MCF 10A (cell line): ENCODE measurements at regions not wholly inside any gene's neighbourhood (a gene's known extent, or its start where the extent isn't known, plus 50 kb on each side); places are given as distances from the start of the nearest gene placed in this dataset.

ENCODE experiments used
- BruUV-seq: library from RNA; stranded (reverse); fragments of 400-500 nt; replicated peaks from 2 replicates; lab custom pipeline; 2021; lab: Mats Ljungman, UMichigan
- CTCF ChIA-PET: fragments of 300-600 bp; sonication (Branson Sonifier 250); formaldehyde crosslinking; extraction: SDS; loops from one replicate; lab custom pipeline; 2021; ENCODE audit warnings: antibody characterized with exemption, inconsistent platforms; lab: Yijun Ruan, JAX
- POLR2A ChIA-PET: fragments of 300-600, 350-650 bp; sonication (Branson Sonifier 250); formaldehyde crosslinking; extraction: SDS; loops from one replicate; lab custom pipeline; 2020; ENCODE audit warnings: antibody characterized with exemption, inconsistent platforms; lab: Yijun Ruan, JAX
- DNase-seq: peaks from one replicate; pipeline ENCODE4 v3.0.0-alpha.2; 2018; ENCODE audit not compliant: unreplicated experiment
- H3K27ac Mint-ChIP-seq: one replicate; pipeline ENCODE4 v1.8.0; 2022; ENCODE audit warnings: mild to moderate bottlenecking, low read depth, mixed read lengths; ENCODE audit not compliant: unreplicated experiment
- H3K27me3 Mint-ChIP-seq: one replicate; pipeline ENCODE4 v1.8.0; 2022; ENCODE audit warnings: mixed read lengths; ENCODE audit not compliant: insufficient read depth, unreplicated experiment
- H3K36me3 Mint-ChIP-seq: one replicate; pipeline ENCODE4 v1.8.0; 2022; ENCODE audit warnings: mild to moderate bottlenecking, moderate library complexity, mixed read lengths; ENCODE audit not compliant: insufficient read depth, unreplicated experiment
- H3K4me1 Mint-ChIP-seq: one replicate; pipeline ENCODE4 v1.8.0; 2022; ENCODE audit warnings: mixed read lengths; ENCODE audit not compliant: insufficient read depth, unreplicated experiment
- H3K4me3 Mint-ChIP-seq: one replicate; pipeline ENCODE4 v1.8.0; 2022; ENCODE audit warnings: mild to moderate bottlenecking, moderate library complexity, mixed read lengths; ENCODE audit not compliant: unreplicated experiment
- H3K9me3 Mint-ChIP-seq: one replicate; pipeline ENCODE4 v1.8.0; 2022; ENCODE audit warnings: mixed read lengths; ENCODE audit not compliant: unreplicated experiment
- intact Hi-C: fragments of 100-400 bp; cut with micrococcal nuclease; formaldehyde crosslinking; loops from 2 replicates; pipeline ENCODE4 v1.14.1; 2022
- TF ChIP-seq, protein P1 (sequence below): fragments of 200-600 bp; IDR thresholded peaks from one replicate; pipeline ENCODE4 v1.8.0; 2022; ENCODE audit warnings: antibody characterized with exemption, mild to moderate bottlenecking; ENCODE audit not compliant: unreplicated experiment

DNA sequence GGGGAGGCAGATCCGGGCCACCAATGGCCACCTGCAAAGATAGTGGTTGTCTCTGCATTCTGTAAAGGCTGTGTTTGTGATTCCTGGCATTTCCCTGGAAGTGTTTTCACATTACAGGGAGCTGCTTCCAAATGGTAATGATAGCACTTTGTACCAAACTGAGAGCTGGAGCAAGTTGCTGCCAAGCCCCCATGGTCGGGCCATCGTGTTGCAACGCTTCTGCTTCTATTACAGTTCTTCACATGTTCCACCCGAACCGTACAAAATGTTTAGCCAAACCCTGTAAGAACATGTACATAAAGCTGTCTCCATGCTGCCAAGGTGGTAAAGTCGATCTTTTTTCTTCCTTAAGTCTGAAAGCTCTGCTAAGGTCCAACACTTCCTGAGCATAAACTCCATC, 397.7 kb upstream of the NFE2L3 start:
- DNase-seq = no peak
- ChIA-PET CTCF (no interaction called here), POLR2A (no interaction called here)
- no TSS peak for BruUV-seq
- intact Hi-C loops = no loop called here
- TF ChIP-seq, protein P1, sequence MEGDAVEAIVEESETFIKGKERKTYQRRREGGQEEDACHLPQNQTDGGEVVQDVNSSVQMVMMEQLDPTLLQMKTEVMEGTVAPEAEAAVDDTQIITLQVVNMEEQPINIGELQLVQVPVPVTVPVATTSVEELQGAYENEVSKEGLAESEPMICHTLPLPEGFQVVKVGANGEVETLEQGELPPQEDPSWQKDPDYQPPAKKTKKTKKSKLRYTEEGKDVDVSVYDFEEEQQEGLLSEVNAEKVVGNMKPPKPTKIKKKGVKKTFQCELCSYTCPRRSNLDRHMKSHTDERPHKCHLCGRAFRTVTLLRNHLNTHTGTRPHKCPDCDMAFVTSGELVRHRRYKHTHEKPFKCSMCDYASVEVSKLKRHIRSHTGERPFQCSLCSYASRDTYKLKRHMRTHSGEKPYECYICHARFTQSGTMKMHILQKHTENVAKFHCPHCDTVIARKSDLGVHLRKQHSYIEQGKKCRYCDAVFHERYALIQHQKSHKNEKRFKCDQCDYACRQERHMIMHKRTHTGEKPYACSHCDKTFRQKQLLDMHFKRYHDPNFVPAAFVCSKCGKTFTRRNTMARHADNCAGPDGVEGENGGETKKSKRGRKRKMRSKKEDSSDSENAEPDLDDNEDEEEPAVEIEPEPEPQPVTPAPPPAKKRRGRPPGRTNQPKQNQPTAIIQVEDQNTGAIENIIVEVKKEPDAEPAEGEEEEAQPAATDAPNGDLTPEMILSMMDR = no peak
- no peaks in the 10 kb centered on the region for H3K36me3 Mint-ChIP-seq
- peaks cover 87% of the 10 kb centered on the region for H3K27me3 Mint-ChIP-seq
- H3K4me3 Mint-ChIP-seq = no peak overlapping the region
- H3K9me3 Mint-ChIP-seq = no peaks in the 10 kb centered on the region
- H3K27ac Mint-ChIP-seq = no peak overlapping the region
- no peaks in the 10 kb centered on the region for H3K4me1 Mint-ChIP-seq

DNA sequence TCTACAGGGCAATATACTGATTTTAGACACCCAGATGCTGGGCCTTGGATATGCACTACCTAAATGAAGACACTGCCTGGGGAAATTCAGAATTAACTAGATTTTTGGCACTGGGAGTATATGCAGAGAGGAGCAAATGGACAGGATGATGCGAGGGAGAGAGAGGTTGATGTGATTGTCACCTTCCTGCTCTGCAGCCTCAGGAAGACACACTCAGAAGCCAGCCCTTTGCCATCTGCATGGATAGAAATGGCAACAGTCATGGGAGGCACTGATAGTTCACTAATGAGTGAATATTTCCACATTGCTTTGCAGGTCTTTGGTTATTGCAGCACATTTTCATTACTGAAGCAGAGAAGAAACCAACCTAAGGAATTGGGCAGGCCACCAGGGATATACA, 397.2 kb upstream of the NFE2L3 start:
- TF ChIP-seq, protein P1 = no peak
- intact Hi-C loops = no loop called here
- no peak for DNase-seq
- no TSS peak for BruUV-seq
- peaks cover 92% of the 10 kb centered on the region for H3K27me3 Mint-ChIP-seq
- H3K4me1 Mint-ChIP-seq = no peaks in the 10 kb centered on the region
- H3K27ac Mint-ChIP-seq = no peak overlapping the region
- no peaks in the 10 kb centered on the region for H3K9me3 Mint-ChIP-seq
- no peak overlapping the region for H3K4me3 Mint-ChIP-seq
- ChIA-PET CTCF (no interaction called here), POLR2A (no interaction called here)
- H3K36me3 Mint-ChIP-seq = no peaks in the 10 kb centered on the region

DNA sequence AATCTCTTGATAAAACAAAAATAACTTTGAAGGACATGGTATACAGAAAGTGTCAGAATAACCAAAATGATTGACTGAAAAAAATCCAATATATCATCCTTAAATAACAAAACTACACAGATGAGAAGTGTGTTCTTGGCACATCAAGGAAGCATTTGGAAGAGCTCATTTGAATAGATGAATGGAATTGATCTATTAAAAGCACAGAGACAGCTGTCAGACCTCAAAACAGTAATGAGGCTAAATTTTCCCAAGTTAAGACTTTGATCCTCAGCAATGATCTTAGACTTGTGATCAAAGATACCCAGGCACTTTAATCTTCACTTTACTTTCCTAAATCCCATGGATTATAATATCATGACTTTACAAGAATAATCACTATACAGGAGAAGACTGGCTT, 395.4 kb upstream of the NFE2L3 start:
- Mint-ChIP-seq H3K4me3 (no peak overlapping the region), H3K36me3 (no peaks in the 10 kb centered on the region), H3K9me3 (no peaks in the 10 kb centered on the region), H3K27ac (no peak overlapping the region), H3K27me3 (peaks cover 92% of the 10 kb centered on the region), H3K4me1 (no peaks in the 10 kb centered on the region)
- ChIA-PET POLR2A (interaction anchor here (2.0 kb wide), 1 partner anchor 9 kb away, joined by 4 read pairs; no protein-coding TSS in a partner anchor), CTCF (interaction anchor here (1.5 kb wide), 1 partner anchor 23 kb away, joined by 3 read pairs; no protein-coding TSS in a partner anchor)
- intact Hi-C loops = no loop called here
- TF ChIP-seq, protein P1 = no peak
- BruUV-seq = no TSS peak
- DNase-seq = no peak

DNA sequence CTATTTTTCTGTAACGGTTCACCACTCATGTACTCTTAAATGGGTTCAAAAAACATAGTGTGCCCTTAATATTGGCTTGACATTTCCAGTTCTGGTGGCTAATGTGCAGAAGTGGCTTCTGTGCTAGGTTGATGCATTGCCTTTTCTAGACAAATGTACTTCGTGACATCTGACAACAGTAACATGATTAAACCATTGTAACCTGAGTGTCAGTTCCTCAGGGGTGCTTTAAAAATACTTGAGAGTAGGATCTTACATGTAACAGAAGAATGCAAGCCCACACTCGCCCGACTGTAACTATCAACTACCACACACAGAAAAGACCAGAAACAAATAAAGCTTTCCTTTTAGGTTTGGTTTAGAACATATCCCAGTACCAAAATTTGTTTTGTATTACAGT, 393.4 kb upstream of the NFE2L3 start:
- DNase-seq = no peak
- no peaks in the 10 kb centered on the region for H3K4me1 Mint-ChIP-seq
- POLR2A ChIA-PET = no interaction called here
- H3K4me3 Mint-ChIP-seq = no peak overlapping the region
- intact Hi-C loops = no loop called here
- H3K9me3 Mint-ChIP-seq = no peaks in the 10 kb centered on the region
- H3K27me3 Mint-ChIP-seq = peaks cover 92% of the 10 kb centered on the region
- BruUV-seq = no TSS peak
- H3K36me3 Mint-ChIP-seq = no peaks in the 10 kb centered on the region
- CTCF ChIA-PET = no interaction called here
- TF ChIP-seq, protein P1 = no peak
- no peak overlapping the region for H3K27ac Mint-ChIP-seq
